ENCODE measurements at regions not wholly inside any gene's neighbourhood (a gene's known extent, or its start where the extent isn't known, plus 50 kb on each side); places are given as distances from the start of the nearest gene placed in this dataset.

DNA sequence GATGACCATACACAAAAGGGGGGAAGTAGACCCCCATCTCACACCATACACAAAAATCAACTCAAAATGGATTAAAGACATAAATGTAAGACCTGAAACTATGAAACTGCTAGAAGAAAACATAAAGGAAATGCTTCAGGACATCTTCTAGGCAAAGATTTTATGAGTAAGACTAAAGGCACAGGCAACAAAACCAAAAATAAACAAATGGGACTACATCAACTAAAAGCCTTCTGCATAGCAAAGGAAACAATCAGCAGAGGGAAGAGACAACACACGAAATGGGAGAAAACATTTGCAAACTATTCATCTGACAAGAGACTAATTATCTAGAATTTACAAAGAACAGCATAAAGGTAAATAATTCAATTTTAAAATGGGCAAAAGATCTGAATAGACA is 152.1 kb downstream of the AXIN2 start:
- FAIRE-seq: no peak
- no peak for DNase-seq (ENCODE audit: insufficient read length, low spot score)

DNA sequence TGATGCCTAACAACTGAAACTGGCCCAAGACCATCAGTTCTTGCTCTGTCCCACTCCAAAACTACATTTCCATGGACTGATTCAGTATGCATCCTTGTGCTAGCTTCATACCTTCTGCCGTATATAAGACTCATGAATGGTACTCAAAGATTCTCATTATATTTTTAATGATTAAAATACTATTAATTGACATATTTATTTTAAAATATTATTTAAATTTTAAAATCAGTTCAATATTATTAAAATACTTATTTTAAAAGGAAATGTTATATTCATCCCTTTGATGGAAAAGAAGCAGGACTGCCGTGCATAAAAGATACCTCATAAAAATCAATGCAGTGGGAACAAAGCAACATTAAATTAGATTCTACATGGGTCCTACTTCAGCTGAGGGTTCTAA is 153.4 kb downstream of the AXIN2 start:
- no peak for FAIRE-seq

DNA sequence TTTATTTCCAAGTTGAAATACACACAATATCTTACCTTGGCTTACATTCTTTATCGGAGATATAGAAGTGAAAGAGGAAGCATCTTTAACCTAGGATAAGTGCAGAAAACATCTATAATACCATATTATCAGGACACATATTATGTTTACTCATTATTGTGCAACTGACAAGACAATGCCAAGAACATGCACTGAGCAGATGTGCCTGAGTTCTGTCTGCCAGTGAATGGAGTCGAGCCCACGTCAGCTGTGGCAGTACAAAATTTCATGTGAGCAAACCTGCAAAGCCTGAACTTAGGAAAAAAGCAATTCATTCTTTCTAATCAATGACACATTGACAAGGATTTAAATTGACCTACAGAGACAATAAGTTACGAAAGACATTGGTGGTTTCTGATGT is 154.4 kb downstream of the AXIN2 start:
- no peak for DNase-seq (ENCODE audit: insufficient read length, low spot score)

More for the DNA sequence above, 153.4 kb downstream of the AXIN2 start:
- DNase-seq (ENCODE audit: insufficient read length, low spot score): no peak

DNA sequence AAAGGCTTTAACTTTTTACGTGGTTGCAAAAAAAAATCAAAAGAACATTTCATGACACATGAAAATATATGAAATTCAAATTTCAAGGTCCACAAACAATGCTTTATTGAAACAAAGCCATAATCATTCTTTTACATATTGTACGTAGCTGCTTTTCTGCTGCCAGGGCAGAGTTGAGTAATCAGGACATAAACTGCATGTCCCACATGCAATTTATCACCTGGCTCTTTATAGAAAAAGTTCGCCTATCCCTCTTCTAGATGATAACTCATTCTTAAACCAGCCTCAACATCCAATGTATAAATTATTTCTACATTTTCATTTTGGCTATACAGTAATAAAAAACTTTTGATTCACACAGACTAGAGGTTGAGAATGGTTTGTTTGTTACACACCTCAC is 154.9 kb downstream of the AXIN2 start:
- DNase-seq (ENCODE audit: insufficient read length, low spot score): no peak
- FAIRE-seq: no peak

More for the DNA sequence above, 154.4 kb downstream of the AXIN2 start:
- FAIRE-seq: no peak

DNA sequence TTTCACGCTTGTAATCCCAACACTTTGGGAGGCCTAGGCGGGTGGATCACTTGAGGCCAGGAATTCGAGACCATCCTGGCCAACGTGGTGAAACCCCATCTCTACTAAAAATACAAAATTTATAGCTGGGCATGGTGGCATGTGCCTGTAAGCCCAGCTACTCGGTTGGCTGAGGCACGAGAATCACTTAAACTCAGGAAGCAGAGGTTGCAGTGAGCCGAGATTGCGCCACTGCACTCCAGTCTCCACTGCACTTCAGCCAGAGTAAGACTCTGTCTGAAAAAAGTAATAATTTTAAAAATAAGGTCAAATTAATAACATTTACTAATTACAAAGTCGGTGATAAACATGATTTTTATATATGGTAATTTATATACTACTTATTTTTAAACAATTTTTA is 155.9 kb downstream of the AXIN2 start:
- no peak for DNase-seq (ENCODE audit: insufficient read length, low spot score)
- FAIRE-seq: no peak

GRCh38 chr17:65404761-65405160 is 156.7 kb downstream of the AXIN2 start:
- FAIRE-seq (no peak), DNase-seq (ENCODE audit: insufficient read length, low spot score) (no peak)

DNA sequence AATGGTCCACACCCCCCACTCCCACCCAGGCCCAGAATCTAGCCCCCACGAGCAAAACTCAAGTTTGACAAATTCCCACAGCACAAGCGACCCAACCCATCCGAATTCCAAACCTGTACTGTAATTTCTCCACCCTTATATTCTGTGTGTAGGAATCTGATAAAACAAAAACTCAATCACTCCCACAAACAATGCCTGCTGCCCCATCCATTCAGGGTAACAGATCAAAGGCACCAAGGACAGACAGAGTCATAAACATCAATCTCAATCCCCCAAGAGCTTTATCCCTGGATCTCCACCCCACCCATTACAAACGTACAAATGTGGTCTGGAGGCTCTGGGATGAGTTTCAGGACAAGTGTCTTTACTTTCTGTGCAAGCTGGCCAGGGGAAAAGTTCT is 157.8 kb downstream of the AXIN2 start:
- no peak for FAIRE-seq
- DNase-seq (ENCODE audit: insufficient read length, low spot score): no peak

DNA sequence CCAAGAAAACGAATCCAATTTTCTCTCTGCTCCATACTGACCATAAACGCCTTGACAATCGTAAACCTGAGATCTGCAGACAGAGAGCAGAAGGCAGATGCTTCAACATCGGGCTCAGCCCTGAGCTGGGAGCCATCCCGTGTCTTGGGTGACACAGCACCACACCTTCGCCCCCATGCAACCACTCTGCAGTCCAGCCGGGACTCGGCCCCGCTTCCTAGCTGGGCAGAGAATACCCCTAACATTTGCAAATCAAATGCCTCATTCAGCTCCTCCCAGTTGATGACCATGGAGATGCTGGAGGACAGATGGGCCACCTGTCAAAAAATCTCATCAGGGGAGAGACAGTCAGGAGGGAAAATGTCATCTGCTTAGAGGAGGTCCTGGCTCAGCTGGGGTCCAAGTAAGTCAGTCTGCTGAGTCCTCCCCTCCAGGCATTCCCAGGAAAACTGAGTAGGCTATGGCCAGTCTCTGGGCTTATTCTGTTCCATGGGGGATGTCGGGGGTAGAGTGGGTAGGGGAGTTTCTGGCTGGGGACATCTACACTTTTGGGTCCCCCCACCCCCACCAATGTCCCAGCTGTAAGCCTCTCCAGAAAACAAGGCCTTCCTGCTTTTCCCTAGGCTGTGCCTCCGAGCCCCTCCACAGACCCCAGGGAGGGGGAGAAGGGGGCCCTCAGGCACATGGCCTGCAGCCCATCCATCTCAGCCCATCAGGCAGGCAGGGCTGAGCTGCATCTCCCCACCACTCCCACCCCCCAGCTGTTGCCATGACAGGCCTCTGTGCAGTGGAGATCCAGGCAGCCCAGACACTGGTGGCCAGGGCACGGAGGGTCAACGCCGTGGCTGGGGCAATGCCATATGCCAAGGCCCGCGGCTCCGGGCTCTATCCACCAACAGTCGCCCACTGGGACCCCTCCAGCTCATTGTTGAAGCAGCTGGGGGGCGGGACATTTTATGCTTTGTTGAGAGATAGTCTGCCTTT is 158.6 kb downstream of the AXIN2 start:
- FAIRE-seq: peak; percentile 40

DNA sequence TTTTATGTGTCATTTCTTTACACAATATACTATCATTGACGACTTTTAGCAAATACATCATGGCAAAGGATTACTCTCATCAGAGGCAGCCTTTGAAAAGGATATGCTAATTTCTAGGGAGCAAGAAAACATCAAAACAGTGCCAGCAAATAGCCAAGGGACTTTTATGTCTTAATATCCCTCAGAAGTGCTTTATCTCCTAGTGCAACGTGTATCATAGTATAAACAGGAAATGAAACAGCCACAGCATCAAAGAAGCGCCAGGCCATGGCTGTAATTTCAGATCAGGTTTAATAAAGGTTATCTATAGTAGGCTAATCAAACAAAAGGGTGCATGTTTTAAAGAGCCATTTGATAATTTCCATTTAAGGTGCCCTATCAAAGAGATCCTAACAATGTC is 159.9 kb downstream of the AXIN2 start:
- no peak for DNase-seq (ENCODE audit: insufficient read length, low spot score)

More for the DNA sequence above, 158.6 kb downstream of the AXIN2 start:
- DNase-seq (ENCODE audit: insufficient read length, low spot score): no peak

DNA sequence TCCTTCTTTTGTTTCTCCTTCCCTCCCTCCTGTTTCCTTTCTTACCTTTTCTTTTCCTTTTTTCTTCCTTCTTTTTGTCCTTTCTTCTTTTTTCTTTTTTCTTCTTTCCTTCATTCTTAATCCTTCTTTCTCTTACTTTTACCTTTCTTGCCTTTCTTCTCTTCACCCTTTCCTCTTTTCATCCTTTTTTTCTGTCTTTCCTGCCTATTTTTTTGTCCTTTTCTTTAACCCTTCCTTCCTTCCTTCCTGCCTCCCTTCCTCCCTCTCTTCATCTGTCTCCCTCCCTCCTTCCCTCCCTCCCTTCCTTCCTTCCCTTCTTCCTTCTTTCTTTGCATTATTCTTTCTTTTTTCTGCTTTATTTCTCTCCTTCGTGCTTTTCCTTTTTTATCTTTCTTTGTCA is 160.7 kb downstream of the AXIN2 start:
- DNase-seq (ENCODE audit: insufficient read length, low spot score) (no peak), FAIRE-seq (no peak)

More for the DNA sequence above, 159.9 kb downstream of the AXIN2 start:
- no peak for FAIRE-seq

DNA sequence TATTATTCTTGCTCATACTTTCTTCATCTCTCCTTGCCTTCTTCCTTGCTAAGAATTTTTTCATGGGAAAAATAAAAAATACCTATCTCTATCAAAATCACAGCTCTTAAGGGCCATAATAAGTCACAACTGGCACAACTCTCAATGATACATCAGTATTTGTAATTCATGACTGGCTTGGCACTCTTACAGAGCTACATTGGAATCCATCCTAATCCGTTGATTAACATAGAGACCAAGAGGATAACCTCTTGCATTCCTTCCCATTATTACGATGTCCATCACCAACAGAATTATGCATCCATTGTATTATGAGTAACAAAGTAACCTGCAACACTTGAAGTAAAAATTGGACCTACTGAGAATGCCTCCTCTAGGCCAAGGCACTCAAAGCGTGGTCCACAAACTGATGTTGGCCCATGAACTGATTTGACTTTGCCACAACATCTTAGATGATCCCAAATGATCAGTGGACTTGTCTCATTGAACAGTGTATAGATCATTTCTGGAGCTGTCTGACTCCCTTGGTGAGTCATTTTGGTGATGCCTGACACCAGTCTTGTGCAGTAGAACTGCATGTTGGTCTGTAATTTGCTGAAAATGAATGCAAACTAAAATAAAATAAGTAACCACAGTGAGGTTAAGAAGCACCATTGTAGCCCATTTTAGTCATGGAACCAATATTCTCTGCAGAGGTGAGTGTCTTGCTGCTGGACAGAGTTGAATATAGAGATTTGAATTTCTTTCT is 163.2 kb downstream of the AXIN2 start:
- no peak for DNase-seq (ENCODE audit: insufficient read length, low spot score)
- no peak for FAIRE-seq

- DNase-seq (ENCODE audit: insufficient read length, low spot score) (no peak), FAIRE-seq (no peak)
These were observed 165.5 kb downstream of the AXIN2 start for GRCh38 chr17:65395924-65396323.

DNA sequence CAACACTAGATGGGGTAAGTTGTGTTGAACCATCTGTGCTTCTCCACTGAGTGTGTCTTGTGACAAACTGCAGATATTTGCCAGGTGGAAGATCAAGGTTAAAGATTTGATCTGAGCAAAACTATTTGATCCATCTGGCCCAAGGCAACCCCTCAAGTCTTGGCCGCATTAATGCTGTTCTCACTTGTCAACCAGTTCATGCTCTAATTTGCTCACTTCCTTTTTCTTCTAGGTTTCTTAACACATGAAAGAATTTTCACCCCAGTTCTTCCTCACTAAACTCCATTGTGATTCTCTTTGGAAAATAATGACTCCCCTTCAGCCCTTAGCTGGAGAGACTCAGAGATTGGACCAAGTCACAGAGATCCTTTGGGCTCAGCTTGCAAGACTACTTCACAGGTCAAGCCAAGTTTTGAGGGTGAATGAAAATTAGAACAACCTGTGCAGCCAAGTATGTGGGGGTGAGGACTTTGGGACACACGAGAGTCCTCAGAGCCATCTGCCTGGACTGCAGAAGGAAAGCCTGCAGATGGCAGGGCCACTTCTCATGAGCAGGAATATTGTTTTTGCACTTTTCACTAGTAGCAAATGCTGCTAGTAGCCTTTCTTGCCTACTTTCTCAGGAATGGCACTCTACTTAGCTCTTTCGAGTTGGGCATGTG is 166.5 kb downstream of the AXIN2 start:
- FAIRE-seq: no peak
- DNase-seq (ENCODE audit: insufficient read length, low spot score): no peak

DNA sequence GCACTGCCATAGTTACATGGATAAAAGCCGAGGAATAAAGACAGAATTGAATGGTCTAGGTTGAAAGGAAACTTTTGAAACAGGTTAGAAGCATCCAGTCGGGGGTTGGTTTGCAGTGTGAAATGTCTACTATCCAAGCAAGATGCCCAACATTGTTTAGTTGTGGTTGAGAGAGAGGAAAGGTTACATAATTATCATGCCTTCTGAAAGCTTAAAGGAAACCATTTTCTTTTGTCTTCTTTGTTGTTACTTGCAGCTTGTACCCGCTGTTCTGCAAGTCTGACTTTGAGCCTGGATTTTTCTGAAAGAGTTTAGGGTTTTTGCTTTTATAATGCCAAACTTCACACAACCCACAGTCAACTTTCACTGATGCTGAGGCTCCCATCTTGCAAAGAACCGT is 167.9 kb downstream of the AXIN2 start:
- DNase-seq (ENCODE audit: insufficient read length, low spot score): no peak
- FAIRE-seq: no peak

DNA sequence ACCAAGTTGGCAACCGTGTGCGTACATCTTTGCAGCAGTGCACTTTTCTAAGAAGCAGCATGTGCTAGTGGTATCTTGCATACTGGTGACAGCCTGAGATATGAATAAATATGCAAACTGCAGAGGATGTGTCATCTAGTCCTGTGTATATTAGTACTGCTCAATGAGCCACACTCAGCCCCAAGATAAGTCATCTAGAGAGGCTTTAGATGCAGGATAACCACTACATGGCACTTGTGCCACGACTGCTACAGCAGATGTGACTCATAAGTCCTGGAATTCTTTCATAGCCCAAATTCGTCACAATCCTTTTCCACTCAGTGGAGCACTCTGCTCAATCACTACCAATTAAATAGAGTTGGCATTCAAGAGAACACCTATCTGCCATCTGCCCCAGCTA is 171.5 kb downstream of the AXIN2 start:
- FAIRE-seq: peak; percentile 86
- peak; percentile 48 for DNase-seq (ENCODE audit: insufficient read length, low spot score)

- FAIRE-seq: peak; percentile 75
- no peak for DNase-seq (ENCODE audit: insufficient read length, low spot score)
These were observed 172.0 kb downstream of the AXIN2 start for GRCh38 chr17:65389426-65389825.

DNA sequence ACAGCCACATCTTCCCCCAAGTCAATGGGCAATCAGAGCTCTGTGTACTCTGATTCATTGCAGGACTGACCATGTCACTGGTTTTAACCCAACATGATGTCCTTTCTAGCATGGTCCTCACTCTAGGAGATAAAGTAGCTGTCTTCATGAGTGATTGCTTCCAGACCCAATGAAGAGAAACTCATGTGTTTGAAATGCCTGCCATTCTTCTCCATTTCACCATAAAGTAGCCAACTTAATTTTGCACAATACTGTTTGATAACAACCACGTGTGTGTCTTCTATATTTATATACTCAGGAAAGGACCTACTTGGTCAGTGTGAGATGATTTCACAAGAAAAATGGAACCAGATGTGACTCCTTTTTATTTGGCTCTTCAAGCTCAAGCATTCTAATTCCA is 172.5 kb downstream of the AXIN2 start:
- DNase-seq (ENCODE audit: insufficient read length, low spot score) (no peak), FAIRE-seq (no peak)

GRCh38 chr17:65387322-65387721 is 174.1 kb downstream of the AXIN2 start:
- DNase-seq (ENCODE audit: insufficient read length, low spot score): no peak
- no peak for FAIRE-seq

GRCh38 chr17:65385726-65386125 is 175.7 kb downstream of the AXIN2 start:
- no peak for FAIRE-seq
- no peak for DNase-seq (ENCODE audit: insufficient read length, low spot score)

DNA sequence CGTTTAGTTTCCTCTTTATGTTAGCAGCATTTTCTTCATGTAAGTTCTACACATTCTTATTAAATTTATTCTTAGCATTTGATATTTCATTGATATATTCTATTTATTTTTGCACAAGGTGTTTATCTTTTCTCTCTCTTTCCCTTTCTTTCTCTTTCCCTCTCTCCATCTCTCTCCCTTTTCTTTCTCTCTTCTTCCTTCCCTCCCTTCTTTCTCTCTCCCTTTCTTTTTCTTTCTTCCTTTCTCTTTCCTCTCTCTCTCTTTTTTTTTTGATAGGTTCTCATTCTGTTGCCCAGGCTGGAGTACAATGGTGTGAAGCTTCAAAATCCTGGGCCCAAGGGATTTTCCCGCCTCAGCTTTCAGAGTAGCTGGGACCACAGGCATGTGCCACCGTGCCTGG is 176.4 kb downstream of the AXIN2 start:
- no peak for DNase-seq (ENCODE audit: insufficient read length, low spot score)
- FAIRE-seq: no peak

DNA sequence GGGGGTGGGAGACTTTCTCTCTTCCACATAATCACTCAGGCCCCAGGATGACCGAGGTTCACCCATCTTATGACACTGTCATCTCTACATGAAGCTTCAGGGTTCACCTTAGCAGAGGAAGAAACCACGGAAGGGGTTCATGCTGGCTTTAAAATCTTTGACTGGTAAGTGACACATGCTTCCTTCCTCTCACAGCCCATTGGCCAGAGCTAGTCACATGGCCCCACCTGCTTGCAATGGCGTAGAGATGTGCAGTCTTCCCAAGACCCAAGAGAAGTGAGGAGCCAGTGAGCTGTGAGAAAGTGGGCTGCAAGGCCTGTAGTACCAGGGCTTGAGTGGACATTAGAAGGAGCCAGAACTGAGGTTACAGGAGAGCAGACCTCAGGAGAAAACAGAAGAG is 180.3 kb downstream of the AXIN2 start:
- DNase-seq (ENCODE audit: insufficient read length, low spot score): no peak
- FAIRE-seq: no peak
